ENCODE measurements at regions not wholly inside any gene's neighbourhood (a gene's known extent, or its start where the extent isn't known, plus 50 kb on each side); places are given as distances from the start of the nearest gene placed in this dataset.

GRCh38 chr11:128116885-128117284 lies 470.5 kb downstream of the ETS1 start:
- TF ChIP-seq POLR2A (IDR thresholded peaks at IDR 0.05; ENCODE audit: low read depth, low read length), result no peak
- TF ChIP-seq POLR2AphosphoS5 (IDR thresholded peaks at IDR 0.05; ENCODE audit: insufficient read depth, low read depth, low read length), result no peak
- TF ChIP-seq EZH2 (IDR thresholded peaks at IDR 0.05; ENCODE audit: borderline replicate concordance, low read depth, low read length, severe bottlenecking), result no peak
- TF ChIP-seq CTCF (IDR thresholded peaks at IDR 0.05; ENCODE audit: extremely low read depth in 1 of 2, insufficient read depth in 1 of 2, low read depth in 1 of 2, low read length in 2 of 2), result no peak
- no peak for TF ChIP-seq FOS (IDR thresholded peaks at IDR 0.05; ENCODE audit: borderline replicate concordance, insufficient read depth, low read length)
- TF ChIP-seq JUN (IDR thresholded peaks at IDR 0.05; ENCODE audit: borderline replicate concordance, insufficient read depth, insufficient read length, low read depth), result no peak
- dilution Hi-C loops (cut with MboI; ENCODE audit: extremely low pct_ligation_motif_present, low sequenced_read_pairs) (no loop called here), intact Hi-C loops (cut with micrococcal nuclease) (no loop called here)
- Histone ChIP-seq H3K27me3 (ENCODE audit: control insufficient read depth in 2 of 2, insufficient read depth in 2 of 2, low read length in 2 of 2) (peaks cover 0 to 4% of the 10 kb centered on the region in 2 experiments), H3K79me2 (ENCODE audit: control insufficient read depth, insufficient read depth, low read length) (no peaks in the 10 kb centered on the region), H4K20me1 (replicated peaks; ENCODE audit: control insufficient read depth, extremely low read depth, insufficient read depth, low read length) (no peaks in the 10 kb centered on the region), H3K9ac (replicated peaks; ENCODE audit: extremely low read depth, insufficient read depth, low read length) (no peak overlapping the region), H3K9me3 (replicated peaks; ENCODE audit: control insufficient read depth, insufficient read depth, low read length) (no peaks in the 10 kb centered on the region), H3K27ac (ENCODE audit: insufficient read depth, low read depth, low read length) (no peak overlapping the region), H3K4me3 (replicated peaks in 1 of 3; ENCODE audit: insufficient read depth in 1 of 3, low read depth in 1 of 3, low read length in 3 of 3) (no peak overlapping the region), H3K4me1 (ENCODE audit: control insufficient read depth, extremely low read depth, insufficient read depth, low read length) (no peaks in the 10 kb centered on the region), H2AFZ (ENCODE audit: low read depth, low read length) (no peak overlapping the region), H3K36me3 (ENCODE audit: control insufficient read depth in 2 of 2, extremely low read depth in 1 of 2, insufficient read depth in 2 of 2, low read length in 2 of 2) (no peaks in the 10 kb centered on the region), H3K9me1 (replicated peaks; ENCODE audit: control insufficient read depth, extremely low read depth, insufficient read depth, low read length) (no peaks in the 10 kb centered on the region), H3K4me2 (ENCODE audit: insufficient read depth, low read length) (no peak overlapping the region)
- FAIRE-seq (no peak), DNase-seq (ENCODE audit: low read depth, low spot score) (peak; percentile 3)
- ChIA-PET POLR2A (no interaction called here), CTCF (interaction anchor here (1.4 kb wide), 1 partner anchor 11 kb away, joined by 5 read pairs; no protein-coding TSS in a partner anchor)
- no TSS peak for BruUV-seq (replicated peaks)

- no peak overlapping the region for H3K9ac ChIP-seq (replicated peaks; ENCODE audit: extremely low read depth, insufficient read depth, low read length)
- H3K9me1 ChIP-seq (replicated peaks; ENCODE audit: control insufficient read depth, extremely low read depth, insufficient read depth, low read length), result no peaks in the 10 kb centered on the region
- H3K79me2 ChIP-seq (ENCODE audit: control insufficient read depth, insufficient read depth, low read length), result no peaks in the 10 kb centered on the region
- ChIA-PET POLR2A (no interaction called here), CTCF (interaction anchor here (1.4 to 1.5 kb wide), 2 partner anchors 11 to 41 kb away, joined by 3 to 5 read pairs; no protein-coding TSS in a partner anchor)
- H3K9me3 ChIP-seq (replicated peaks; ENCODE audit: control insufficient read depth, insufficient read depth, low read length), result no peaks in the 10 kb centered on the region
- FAIRE-seq (no peak), DNase-seq (ENCODE audit: low read depth, low spot score) (no peak)
- no peak for TF ChIP-seq CTCF (IDR thresholded peaks at IDR 0.05; ENCODE audit: extremely low read depth in 1 of 2, insufficient read depth in 1 of 2, low read depth in 1 of 2, low read length in 2 of 2)
- TF ChIP-seq GATA2 (IDR thresholded peaks at IDR 0.05; ENCODE audit: insufficient read depth, insufficient read length, low read depth, low read length), result no peak
- no peak for TF ChIP-seq JUN (IDR thresholded peaks at IDR 0.05; ENCODE audit: borderline replicate concordance, insufficient read depth, insufficient read length, low read depth)
- no peak for TF ChIP-seq POLR2A (IDR thresholded peaks at IDR 0.05; ENCODE audit: low read depth, low read length)
- no peak for TF ChIP-seq POLR2AphosphoS5 (IDR thresholded peaks at IDR 0.05; ENCODE audit: insufficient read depth, low read depth, low read length)
- no peak for TF ChIP-seq MAX (IDR thresholded peaks at IDR 0.05; ENCODE audit: insufficient read depth, insufficient read length)
- no peak for TF ChIP-seq EZH2 (IDR thresholded peaks at IDR 0.05; ENCODE audit: borderline replicate concordance, low read depth, low read length, severe bottlenecking)
- no peak for TF ChIP-seq FOS (IDR thresholded peaks at IDR 0.05; ENCODE audit: borderline replicate concordance, insufficient read depth, low read length)
- no peak for TF ChIP-seq MYC (IDR thresholded peaks at IDR 0.05; ENCODE audit: low read depth, low read length)
- peaks cover 0 to 4% of the 10 kb centered on the region in 2 experiments for H3K27me3 ChIP-seq (ENCODE audit: control insufficient read depth in 2 of 2, insufficient read depth in 2 of 2, low read length in 2 of 2)
- dilution Hi-C loops (cut with MboI; ENCODE audit: extremely low pct_ligation_motif_present, low sequenced_read_pairs) (no loop called here), intact Hi-C loops (cut with micrococcal nuclease) (no loop called here)
- no peaks in the 10 kb centered on the region for H3K4me1 ChIP-seq (ENCODE audit: control insufficient read depth, extremely low read depth, insufficient read depth, low read length)
- no peak overlapping the region for H2AFZ ChIP-seq (ENCODE audit: low read depth, low read length)
- no peak overlapping the region for H3K27ac ChIP-seq (ENCODE audit: insufficient read depth, low read depth, low read length)
- no peak overlapping the region for H3K4me2 ChIP-seq (ENCODE audit: insufficient read depth, low read length)
- no peaks in the 10 kb centered on the region for H3K36me3 ChIP-seq (ENCODE audit: control insufficient read depth in 2 of 2, extremely low read depth in 1 of 2, insufficient read depth in 2 of 2, low read length in 2 of 2)
- BruUV-seq (replicated peaks), result no TSS peak
- no peaks in the 10 kb centered on the region for H4K20me1 ChIP-seq (replicated peaks; ENCODE audit: control insufficient read depth, extremely low read depth, insufficient read depth, low read length)
- H3K4me3 ChIP-seq (replicated peaks in 1 of 3; ENCODE audit: insufficient read depth in 1 of 3, low read depth in 1 of 3, low read length in 3 of 3), result no peak overlapping the region
Measured at GRCh38 chr11:128116447-128116846, 470.9 kb downstream of the ETS1 start.

Measured in endothelial cell of umbilical vein (primary cell).